Tibial artery (tissue), 4 donors: ENCODE measurements at regions not wholly inside any gene's neighbourhood (a gene's known extent, or its start where the extent isn't known, plus 50 kb on each side); places are given as distances from the start of the nearest gene placed in this dataset.

Experiments used
- DNase-seq, 2 donors: peaks; one replicate each; pipeline ENCODE4 v3.0.0-alpha.2; 2019
- H3K27ac ChIP-seq, 2 donors: fragments of 200-600 bp; sonication (generic) in 1 of 2; 1 replicate in 1 of 2; 2 replicates in 1 of 2; pipeline ENCODE4 v1.5.1; 2018 to 2019; ENCODE audit warnings: mild to moderate bottlenecking in 1 of 2
- H3K27me3 ChIP-seq, 2 donors: fragments of 200-600 bp; sonication (generic) in 1 of 2; one replicate each; pipeline versions ENCODE4 v1.5.1 to v1.6.0; 2016 to 2019
- H3K36me3 ChIP-seq, 3 donors: fragments of 200-600 bp; sonication (generic) in 2 of 3; one replicate each; pipeline ENCODE4 v1.5.1; 2016 to 2019; ENCODE audit warnings: mild to moderate bottlenecking in 2 of 3
- H3K4me1 ChIP-seq, 4 donors: fragments of 200-600 bp; sonication (generic) in 2 of 4; 1 replicate in 3 of 4; 2 replicates in 1 of 4; pipeline ENCODE4 v1.5.1; 2016 to 2019
- H3K4me3 ChIP-seq, 2 donors: fragments of 200-600 bp; sonication (generic) in 1 of 2; 1 replicate in 1 of 2; 2 replicates in 1 of 2; pipeline ENCODE4 v1.5.1; 2018 to 2019; ENCODE audit warnings: mild to moderate bottlenecking in 2 of 2
- H3K9me3 ChIP-seq, 3 donors: fragments of 200-600 bp; sonication (generic) in 1 of 3; one replicate each; pipeline ENCODE4 v1.5.1; 2016 to 2019
- CTCF ChIP-seq, 2 experiments: fragments of 200-600 bp in 1 of 2; fragments of 450-650 bp in 1 of 2; IDR thresholded peaks; one replicate each; pipeline ENCODE4 v1.5.1; 2017 to 2019; ENCODE audit warnings: antibody characterized with exemption in 2 of 2, mild to moderate bottlenecking in 1 of 2, moderate library complexity in 1 of 2
- intact Hi-C: fragments of 100-400 bp; cut with DNase I; formaldehyde crosslinking; loops from one replicate; pipeline ENCODE4 v1.15.0; 2023; ENCODE audit warnings: low total_unique reads

- intact Hi-C loops = no loop called here
- Histone ChIP-seq H3K36me3 (no peaks in the 10 kb centered on the region), H3K4me3 (no peak overlapping the region), H3K27me3 (no peaks in the 10 kb centered on the region), H3K4me1 (no peaks in the 10 kb centered on the region), H3K27ac (no peak overlapping the region), H3K9me3 (no peaks in the 10 kb centered on the region)
- TF ChIP-seq CTCF (IDR thresholded peaks at IDR 0.05) = no peak
- no peak for DNase-seq
Measured at GRCh38 chr4:134375775-134376174, 174.2 kb upstream of the PABPC4L start.

- no peaks in the 10 kb centered on the region for H3K4me1 ChIP-seq
- no peak for TF ChIP-seq CTCF (IDR thresholded peaks at IDR 0.05)
- no peak overlapping the region for H3K27ac ChIP-seq
- no peaks in the 10 kb centered on the region for H3K9me3 ChIP-seq
- no peaks in the 10 kb centered on the region for H3K27me3 ChIP-seq
- no peak overlapping the region for H3K4me3 ChIP-seq
- intact Hi-C loops = no loop called here
- H3K36me3 ChIP-seq = no peaks in the 10 kb centered on the region
- no peak for DNase-seq
Measured at GRCh38 chr4:134365852-134366251, 164.3 kb upstream of the PABPC4L start.

- no peaks in the 10 kb centered on the region for H3K27me3 ChIP-seq
- H3K4me1 ChIP-seq = no peaks in the 10 kb centered on the region
- no peak for TF ChIP-seq CTCF (IDR thresholded peaks at IDR 0.05)
- no peak overlapping the region for H3K4me3 ChIP-seq
- H3K9me3 ChIP-seq = no peaks in the 10 kb centered on the region
- intact Hi-C loops = no loop called here
- H3K27ac ChIP-seq = no peak overlapping the region
- H3K36me3 ChIP-seq = no peaks in the 10 kb centered on the region
- no peak for DNase-seq
Measured at GRCh38 chr4:134364928-134365327, 163.3 kb upstream of the PABPC4L start.

GRCh38 chr4:134345244-134345643 is 143.7 kb upstream of the PABPC4L start:
- no peaks in the 10 kb centered on the region for H3K9me3 ChIP-seq
- no peaks in the 10 kb centered on the region for H3K36me3 ChIP-seq
- H3K27me3 ChIP-seq = no peaks in the 10 kb centered on the region
- H3K4me1 ChIP-seq = no peaks in the 10 kb centered on the region
- no peak for DNase-seq
- intact Hi-C loops = no loop called here
- no peak overlapping the region for H3K27ac ChIP-seq
- no peak for TF ChIP-seq CTCF (IDR thresholded peaks at IDR 0.05)
- H3K4me3 ChIP-seq = no peak overlapping the region

- no peak overlapping the region for H3K4me3 ChIP-seq
- no peak for TF ChIP-seq CTCF (IDR thresholded peaks at IDR 0.05)
- no peaks in the 10 kb centered on the region for H3K36me3 ChIP-seq
- H3K9me3 ChIP-seq = no peaks in the 10 kb centered on the region
- H3K4me1 ChIP-seq = no peaks in the 10 kb centered on the region
- no peaks in the 10 kb centered on the region for H3K27me3 ChIP-seq
- intact Hi-C loops = no loop called here
- no peak overlapping the region for H3K27ac ChIP-seq
- no peak for DNase-seq
Measured at GRCh38 chr4:134343656-134344055, 142.1 kb upstream of the PABPC4L start.

- DNase-seq = no peak
- intact Hi-C loops = no loop called here
Measured at GRCh38 chr4:134343081-134343480, 141.5 kb upstream of the PABPC4L start.

More at GRCh38 chr4:134343081-134343480, 141.5 kb upstream of the PABPC4L start:
- no peaks in the 10 kb centered on the region for H3K4me1 ChIP-seq
- no peaks in the 10 kb centered on the region for H3K36me3 ChIP-seq
- no peaks in the 10 kb centered on the region for H3K9me3 ChIP-seq
- no peak overlapping the region for H3K27ac ChIP-seq
- TF ChIP-seq CTCF (IDR thresholded peaks at IDR 0.05) = no peak
- H3K27me3 ChIP-seq = no peaks in the 10 kb centered on the region
- no peak overlapping the region for H3K4me3 ChIP-seq
